ENCODE measurements at regions not wholly inside any gene's neighbourhood (a gene's known extent, or its start where the extent isn't known, plus 50 kb on each side); places are given as distances from the start of the nearest gene placed in this dataset.

GRCh38 chr1:184221087-184221486, 165.7 kb upstream of the C1orf21 start:
- TF ChIP-seq CTCF (conservative IDR thresholded peaks at IDR 0.05) (no peak), EZH2 (IDR thresholded peaks at IDR 0.05; ENCODE audit: low read depth) (no peak)
